Caco-2 (cell line): ENCODE measurements at regions not wholly inside any gene's neighbourhood (a gene's known extent, or its start where the extent isn't known, plus 50 kb on each side); places are given as distances from the start of the nearest gene placed in this dataset.

Experiments used
- BruUV-seq: library from RNA; stranded (reverse); fragments of 400-500 nt; replicated peaks from 2 replicates; lab custom pipeline; 2021; lab: Mats Ljungman, UMichigan
- CTCF ChIA-PET: fragments of 300-600 bp; sonication (Branson Sonifier 250); formaldehyde crosslinking; loops from one replicate; lab custom pipeline; 2022; ENCODE audit warnings: antibody characterized with exemption; lab: Charles Lee
- POLR2A ChIA-PET: fragments of 300-600 bp; sonication (Branson Sonifier 250); formaldehyde crosslinking; loops from one replicate; lab custom pipeline; 2022; ENCODE audit warnings: antibody characterized with exemption; lab: Charles Lee
- DNase-seq, 2 experiments: peaks; one replicate each; pipeline versions ENCODE4 v3.0.0 to v3.0.0-alpha.2; 2020 to 2022
- H3K27me3 ChIP-seq: replicated peaks from 2 replicates; pipeline ENCODE4 v1.6.0; 2011; ENCODE audit warnings: low read length; ENCODE audit not compliant: control insufficient read depth, insufficient read depth
- H3K36me3 ChIP-seq: 2 replicates; pipeline ENCODE4 v1.5.1; 2011; ENCODE audit warnings: low read length; ENCODE audit not compliant: control insufficient read depth, insufficient read depth
- H3K4me1 ChIP-seq: fragments of 250-450 bp; sonication (Bioruptor Pico); 2 replicates; pipeline ENCODE4 v1.5.1; 2020; ENCODE audit warnings: mild to moderate bottlenecking
- H3K4me3 ChIP-seq: 2 replicates; pipeline ENCODE4 v1.5.1; 2011; ENCODE audit warnings: low read depth, mild to moderate bottlenecking, control low read depth, low read length
- H3K9me3 ChIP-seq: fragments of 250-450 bp; sonication (Bioruptor Pico); 2 replicates; pipeline ENCODE4 v1.5.1; 2020; ENCODE audit warnings: mild to moderate bottlenecking, moderate library complexity
- H3K27ac Mint-ChIP-seq: one replicate; pipeline ENCODE4 v1.8.0; 2022; ENCODE audit warnings: mixed read lengths; ENCODE audit not compliant: unreplicated experiment
- H3K27me3 Mint-ChIP-seq: one replicate; pipeline ENCODE4 v1.8.0; 2022; ENCODE audit warnings: mixed read lengths; ENCODE audit not compliant: insufficient read depth, unreplicated experiment
- H3K36me3 Mint-ChIP-seq: one replicate; pipeline ENCODE4 v1.8.0; 2022; ENCODE audit warnings: mild to moderate bottlenecking, mixed read lengths; ENCODE audit not compliant: insufficient read depth, unreplicated experiment
- H3K4me1 Mint-ChIP-seq: one replicate; pipeline ENCODE4 v1.8.0; 2022; ENCODE audit warnings: low read depth, mixed read lengths; ENCODE audit not compliant: unreplicated experiment
- H3K4me3 Mint-ChIP-seq: one replicate; pipeline ENCODE4 v1.8.0; 2022; ENCODE audit warnings: mild to moderate bottlenecking, moderate library complexity, mixed read lengths; ENCODE audit not compliant: unreplicated experiment
- H3K9me3 Mint-ChIP-seq: one replicate; pipeline ENCODE4 v1.8.0; 2022; ENCODE audit warnings: mixed read lengths; ENCODE audit not compliant: unreplicated experiment
- intact Hi-C: fragments of 100-400 bp; cut with micrococcal nuclease; formaldehyde crosslinking; loops from one replicate; pipeline ENCODE4 v1.10.0; 2022; ENCODE audit not compliant: unreplicated experiment
- TF ChIP-seq, protein P1 (sequence below), 2 experiments: fragments of 200-600 bp in 1 of 2; IDR thresholded peaks; 1 replicate in 1 of 2; 2 replicates in 1 of 2; pipeline versions ENCODE4 v1.5.1 to v1.8.0; 2011 to 2022; ENCODE audit warnings: antibody characterized with exemption in 1 of 2, control low read depth in 1 of 2, inconsistent platforms in 1 of 2, low read depth in 1 of 2, low read length in 1 of 2, mild to moderate bottlenecking in 1 of 2, moderate library complexity in 1 of 2; ENCODE audit not compliant: insufficient read depth in 1 of 2, severe bottlenecking in 1 of 2, unreplicated experiment in 1 of 2

DNA sequence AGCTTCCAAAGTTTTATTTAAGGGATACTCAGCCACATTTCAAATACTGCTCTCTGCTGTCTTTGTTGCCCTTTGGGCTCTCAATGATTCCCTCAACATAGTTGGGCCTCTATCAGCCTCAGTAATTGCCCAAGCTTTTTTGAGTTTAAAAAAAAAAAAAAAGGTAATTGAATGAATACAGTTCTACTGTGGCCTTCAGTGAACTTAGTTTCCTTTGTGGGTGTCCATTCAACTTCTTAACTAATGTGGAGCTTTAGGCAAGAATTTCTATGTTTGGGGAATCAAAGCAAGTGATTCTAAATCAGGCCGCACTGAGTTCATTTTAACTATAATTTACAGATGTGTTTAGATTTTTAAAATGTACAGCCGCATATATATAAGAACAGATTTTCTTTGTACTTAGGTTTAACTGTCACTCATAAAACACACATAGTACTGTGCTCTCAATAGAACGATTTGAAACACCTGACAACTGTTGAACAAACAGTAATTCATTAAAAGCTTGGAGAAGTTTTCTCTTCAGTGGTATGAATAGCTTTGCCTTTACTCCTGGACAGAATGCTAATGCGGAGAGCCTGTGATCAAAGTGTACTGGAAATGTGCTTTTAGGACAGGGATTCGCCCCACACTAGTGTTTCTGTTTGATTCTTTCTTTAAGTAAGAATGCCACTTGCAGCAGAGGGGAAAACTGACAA lies 844.9 kb upstream of the SEMA6D start:
- no peak for DNase-seq
- TF ChIP-seq, protein P1, sequence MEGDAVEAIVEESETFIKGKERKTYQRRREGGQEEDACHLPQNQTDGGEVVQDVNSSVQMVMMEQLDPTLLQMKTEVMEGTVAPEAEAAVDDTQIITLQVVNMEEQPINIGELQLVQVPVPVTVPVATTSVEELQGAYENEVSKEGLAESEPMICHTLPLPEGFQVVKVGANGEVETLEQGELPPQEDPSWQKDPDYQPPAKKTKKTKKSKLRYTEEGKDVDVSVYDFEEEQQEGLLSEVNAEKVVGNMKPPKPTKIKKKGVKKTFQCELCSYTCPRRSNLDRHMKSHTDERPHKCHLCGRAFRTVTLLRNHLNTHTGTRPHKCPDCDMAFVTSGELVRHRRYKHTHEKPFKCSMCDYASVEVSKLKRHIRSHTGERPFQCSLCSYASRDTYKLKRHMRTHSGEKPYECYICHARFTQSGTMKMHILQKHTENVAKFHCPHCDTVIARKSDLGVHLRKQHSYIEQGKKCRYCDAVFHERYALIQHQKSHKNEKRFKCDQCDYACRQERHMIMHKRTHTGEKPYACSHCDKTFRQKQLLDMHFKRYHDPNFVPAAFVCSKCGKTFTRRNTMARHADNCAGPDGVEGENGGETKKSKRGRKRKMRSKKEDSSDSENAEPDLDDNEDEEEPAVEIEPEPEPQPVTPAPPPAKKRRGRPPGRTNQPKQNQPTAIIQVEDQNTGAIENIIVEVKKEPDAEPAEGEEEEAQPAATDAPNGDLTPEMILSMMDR (IDR thresholded peaks at IDR 0.05; ENCODE audit: insufficient read depth in 1 of 2, low read depth in 1 of 2, low read length in 1 of 2, severe bottlenecking in 1 of 2, unreplicated experiment in 1 of 2), result no peak
- ChIA-PET POLR2A (no interaction called here), CTCF (no interaction called here)
- no peaks in the 10 kb centered on the region for H3K9me3 ChIP-seq
- Mint-ChIP-seq H3K4me3 (no peak overlapping the region), H3K36me3 (no peaks in the 10 kb centered on the region), H3K27ac (no peak overlapping the region), H3K4me1 (no peaks in the 10 kb centered on the region), H3K27me3 (no peaks in the 10 kb centered on the region), H3K9me3 (no peaks in the 10 kb centered on the region)
- no peaks in the 10 kb centered on the region for H3K36me3 ChIP-seq
- H3K4me3 ChIP-seq, result no peak overlapping the region
- no peaks in the 10 kb centered on the region for H3K4me1 ChIP-seq
- intact Hi-C loops, result no loop called here
- H3K27me3 ChIP-seq, result no peaks in the 10 kb centered on the region
- BruUV-seq, result no TSS peak

DNA sequence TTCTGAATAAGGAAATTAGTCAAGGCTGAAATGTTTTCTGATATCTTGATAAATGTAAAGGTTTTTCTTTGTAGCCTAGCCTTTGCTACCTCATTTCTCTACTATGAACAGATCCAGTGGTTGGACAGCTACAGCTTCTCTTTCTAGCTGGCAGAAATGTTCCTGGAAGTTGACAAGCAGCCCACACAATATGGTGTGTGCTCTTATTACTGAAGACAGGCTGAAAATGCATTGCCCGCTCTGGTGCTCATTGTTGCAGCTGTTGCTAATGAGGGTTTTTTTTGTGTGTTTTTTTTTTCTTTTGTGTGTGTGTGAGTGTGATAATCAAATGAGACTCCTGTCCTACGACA lies 844.3 kb upstream of the SEMA6D start:
- H3K27ac Mint-ChIP-seq, result no peak overlapping the region
- Histone ChIP-seq H3K9me3 (no peaks in the 10 kb centered on the region), H3K36me3 (no peaks in the 10 kb centered on the region), H3K4me1 (no peaks in the 10 kb centered on the region), H3K27me3 (no peaks in the 10 kb centered on the region), H3K4me3 (no peak overlapping the region)
- H3K36me3 Mint-ChIP-seq, result no peaks in the 10 kb centered on the region
- BruUV-seq, result no TSS peak
- TF ChIP-seq, protein P1 (IDR thresholded peaks at IDR 0.05; ENCODE audit: insufficient read depth in 1 of 2, low read depth in 1 of 2, low read length in 1 of 2, severe bottlenecking in 1 of 2, unreplicated experiment in 1 of 2), result no peak
- POLR2A ChIA-PET, result no interaction called here
- intact Hi-C loops, result no loop called here
- no peaks in the 10 kb centered on the region for H3K9me3 Mint-ChIP-seq
- no peaks in the 10 kb centered on the region for H3K4me1 Mint-ChIP-seq
- no peak overlapping the region for H3K4me3 Mint-ChIP-seq
- DNase-seq, result no peak
- no peaks in the 10 kb centered on the region for H3K27me3 Mint-ChIP-seq
- CTCF ChIA-PET, result no interaction called here

DNA sequence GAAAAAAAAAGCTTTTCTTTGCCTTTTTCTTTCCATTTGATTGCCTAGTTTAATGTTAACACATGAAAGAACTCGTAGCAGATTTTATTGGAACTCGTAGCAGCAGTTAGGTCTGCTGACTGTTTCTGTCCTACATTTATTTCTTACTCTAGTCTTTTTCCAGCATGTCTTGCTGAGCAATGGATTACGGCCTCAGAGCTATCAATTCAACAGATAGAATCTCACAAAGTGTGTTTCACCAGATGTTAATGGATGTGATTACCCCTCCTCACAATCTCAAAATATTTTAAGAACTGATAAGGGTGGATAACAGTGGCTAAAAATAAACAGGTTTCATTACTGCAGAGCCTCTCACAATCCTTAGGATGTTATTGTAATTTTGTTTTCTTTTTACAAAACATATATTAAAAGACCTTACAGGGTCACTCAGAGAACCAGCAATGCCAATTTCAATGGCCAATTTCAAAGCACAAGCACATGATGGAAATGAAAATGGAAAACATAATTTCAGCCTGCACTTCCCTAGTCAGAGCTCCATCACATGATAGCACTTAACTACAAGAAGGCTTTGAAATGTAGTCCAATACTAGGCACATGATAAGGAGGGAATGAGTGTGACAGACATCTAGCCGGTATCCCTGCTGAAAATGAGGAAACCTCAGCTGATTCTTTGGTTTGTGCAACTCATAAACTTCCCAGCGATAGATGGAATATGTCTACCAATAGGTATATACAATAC lies 838.1 kb upstream of the SEMA6D start:
- no peaks in the 10 kb centered on the region for H3K36me3 ChIP-seq
- Mint-ChIP-seq H3K27ac (no peak overlapping the region), H3K27me3 (no peaks in the 10 kb centered on the region), H3K4me3 (no peak overlapping the region), H3K4me1 (no peaks in the 10 kb centered on the region), H3K9me3 (peaks cover 17% of the 10 kb centered on the region), H3K36me3 (no peaks in the 10 kb centered on the region)
- intact Hi-C loops, result no loop called here
- DNase-seq, result no peak
- H3K4me1 ChIP-seq, result peaks cover 6% of the 10 kb centered on the region; the same call in 1 of the 2 replicates
- ChIA-PET CTCF (no interaction called here), POLR2A (no interaction called here)
- TF ChIP-seq, protein P1 (IDR thresholded peaks at IDR 0.05; ENCODE audit: insufficient read depth in 1 of 2, low read depth in 1 of 2, low read length in 1 of 2, severe bottlenecking in 1 of 2, unreplicated experiment in 1 of 2), result no peak
- H3K4me3 ChIP-seq, result no peak overlapping the region
- no peaks in the 10 kb centered on the region for H3K27me3 ChIP-seq
- no peaks in the 10 kb centered on the region for H3K9me3 ChIP-seq
- BruUV-seq, result no TSS peak
